H1 (cell line): ENCODE measurements at regions not wholly inside any gene's neighbourhood (a gene's known extent, or its start where the extent isn't known, plus 50 kb on each side); places are given as distances from the start of the nearest gene placed in this dataset.

Experiments
- BRCA1 ChIP-seq: IDR thresholded peaks from 2 replicates; pipeline ENCODE4 v1.6.1; 2012; ENCODE audit warnings: low read depth, low read length, improper control_type of control experiment
- CHD7 ChIP-seq: fragments of 300-600 bp; sonication (generic); IDR thresholded peaks from 2 replicates; pipeline ENCODE4 v1.7.1; 2012; ENCODE audit warnings: low read length, moderate library complexity, mild to moderate bottlenecking, inconsistent platforms; ENCODE audit not compliant: insufficient replicate concordance
- FOSL1 ChIP-seq: IDR thresholded peaks from 2 replicates; pipeline ENCODE4 v1.6.1; 2011; ENCODE audit warnings: mild to moderate bottlenecking, low read depth, low read length, moderate library complexity; ENCODE audit not compliant: insufficient read depth
- POLR2AphosphoS5 ChIP-seq: IDR thresholded peaks from 2 replicates; pipeline ENCODE4 v1.6.1; 2011; ENCODE audit warnings: low read depth, low read length
- SIRT6 ChIP-seq: IDR thresholded peaks from one replicate; pipeline ENCODE4 v1.7.1; 2012; ENCODE audit warnings: low read length, inconsistent platforms
- SP1 ChIP-seq: IDR thresholded peaks from 2 replicates; pipeline ENCODE4 v1.6.1; 2011; ENCODE audit warnings: low read depth, low read length
- TAF7 ChIP-seq: optimal IDR thresholded peaks from 2 replicates; pipeline ENCODE3; 2011; ENCODE audit warnings: low read depth, mild to moderate bottlenecking, inconsistent platforms, low read length, moderate library complexity, borderline replicate concordance
- TF ChIP-seq, protein P1 (sequence below): IDR thresholded peaks from 2 replicates; pipeline ENCODE4 v1.6.1; 2011; ENCODE audit warnings: low read length, improper control_type of control experiment

DNA sequence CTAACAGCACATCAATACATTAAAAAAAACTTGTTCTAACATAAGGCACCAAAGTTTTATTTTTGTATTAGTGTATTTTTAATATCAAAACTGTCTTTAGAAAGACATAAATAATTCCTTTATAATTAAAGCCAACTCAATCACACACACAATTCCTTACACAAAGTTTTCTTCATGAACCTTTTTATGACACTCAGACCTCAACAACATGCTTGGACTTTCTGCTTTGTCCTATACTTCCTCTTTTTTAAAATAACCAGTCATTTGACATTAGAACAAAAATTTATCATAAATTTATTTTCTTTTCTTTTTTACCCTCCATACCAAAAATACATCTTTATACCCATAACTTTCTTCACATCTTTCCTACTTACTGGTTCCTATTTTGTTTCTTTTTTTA, 292.0 kb upstream of the ARID1B start (continued):
- no peak for TF ChIP-seq CHD7
- no peak for TF ChIP-seq POLR2AphosphoS5
- no peak for TF ChIP-seq SP1
- TF ChIP-seq, protein P1, sequence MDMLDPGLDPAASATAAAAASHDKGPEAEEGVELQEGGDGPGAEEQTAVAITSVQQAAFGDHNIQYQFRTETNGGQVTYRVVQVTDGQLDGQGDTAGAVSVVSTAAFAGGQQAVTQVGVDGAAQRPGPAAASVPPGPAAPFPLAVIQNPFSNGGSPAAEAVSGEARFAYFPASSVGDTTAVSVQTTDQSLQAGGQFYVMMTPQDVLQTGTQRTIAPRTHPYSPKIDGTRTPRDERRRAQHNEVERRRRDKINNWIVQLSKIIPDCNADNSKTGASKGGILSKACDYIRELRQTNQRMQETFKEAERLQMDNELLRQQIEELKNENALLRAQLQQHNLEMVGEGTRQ, result no peak
- no peak for TF ChIP-seq FOSL1
- no peak for TF ChIP-seq SIRT6
- TF ChIP-seq TAF7, result no peak
- TF ChIP-seq BRCA1, result no peak
- TF ChIP-seq, all 59 proteins: peak for 0
